Ishikawa (cell line): ENCODE measurements at regions not wholly inside any gene's neighbourhood (a gene's known extent, or its start where the extent isn't known, plus 50 kb on each side); places are given as distances from the start of the nearest gene placed in this dataset.

Source experiments
- CEBPB ChIP-seq: IDR thresholded peaks from 2 replicates; pipeline ENCODE4 v1.6.1; 2012
- CREB1 ChIP-seq: IDR thresholded peaks from 2 replicates; pipeline ENCODE4 v1.6.1; 2012; ENCODE audit warnings: low read depth
- EGR1 ChIP-seq: IDR thresholded peaks from 2 replicates; pipeline ENCODE4 v1.6.1; 2012
- EP300 ChIP-seq: IDR thresholded peaks from 2 replicates; pipeline ENCODE4 v1.6.1; 2012; ENCODE audit warnings: borderline replicate concordance
- FOXM1 ChIP-seq: IDR thresholded peaks from 2 replicates; pipeline ENCODE4 v1.6.1; 2012; ENCODE audit warnings: low read depth, borderline replicate concordance
- NFIC ChIP-seq: IDR thresholded peaks from 2 replicates; pipeline ENCODE4 v1.6.1; 2012
- RAD21 ChIP-seq: IDR thresholded peaks from 2 replicates; pipeline ENCODE4 v1.6.1; 2012; ENCODE audit warnings: low read depth
- REST ChIP-seq: IDR thresholded peaks from 2 replicates; pipeline ENCODE4 v1.6.1; 2012; ENCODE audit warnings: low read depth, mild to moderate bottlenecking
- TAF1 ChIP-seq: IDR thresholded peaks from 2 replicates; pipeline ENCODE4 v1.6.1; 2012; ENCODE audit warnings: low read depth, mild to moderate bottlenecking
- TCF12 ChIP-seq: IDR thresholded peaks from 2 replicates; pipeline ENCODE4 v1.6.1; 2012; ENCODE audit warnings: low read depth
- USF1 ChIP-seq: IDR thresholded peaks from 2 replicates; pipeline ENCODE4 v1.6.1; 2012
- YY1 ChIP-seq: IDR thresholded peaks from 2 replicates; pipeline ENCODE4 v1.6.1; 2012; ENCODE audit warnings: low read depth
- ZBTB7A ChIP-seq: IDR thresholded peaks from 2 replicates; pipeline ENCODE4 v1.6.1; 2012; ENCODE audit warnings: low read depth

- TF ChIP-seq EP300 (no peak), YY1 (no peak), NFIC (no peak), REST (no peak), RAD21 (no peak), USF1 (no peak), TCF12 (no peak), CEBPB (no peak), CREB1 (no peak), TAF1 (no peak), FOXM1 (no peak), ZBTB7A (no peak), EGR1 (no peak)
Measured at GRCh38 chr16:35788381-35788780, 2329.0 kb downstream of the TP53TG3F start.
